ENCODE measurements at regions not wholly inside any gene's neighbourhood (a gene's known extent, or its start where the extent isn't known, plus 50 kb on each side); places are given as distances from the start of the nearest gene placed in this dataset.

DNA sequence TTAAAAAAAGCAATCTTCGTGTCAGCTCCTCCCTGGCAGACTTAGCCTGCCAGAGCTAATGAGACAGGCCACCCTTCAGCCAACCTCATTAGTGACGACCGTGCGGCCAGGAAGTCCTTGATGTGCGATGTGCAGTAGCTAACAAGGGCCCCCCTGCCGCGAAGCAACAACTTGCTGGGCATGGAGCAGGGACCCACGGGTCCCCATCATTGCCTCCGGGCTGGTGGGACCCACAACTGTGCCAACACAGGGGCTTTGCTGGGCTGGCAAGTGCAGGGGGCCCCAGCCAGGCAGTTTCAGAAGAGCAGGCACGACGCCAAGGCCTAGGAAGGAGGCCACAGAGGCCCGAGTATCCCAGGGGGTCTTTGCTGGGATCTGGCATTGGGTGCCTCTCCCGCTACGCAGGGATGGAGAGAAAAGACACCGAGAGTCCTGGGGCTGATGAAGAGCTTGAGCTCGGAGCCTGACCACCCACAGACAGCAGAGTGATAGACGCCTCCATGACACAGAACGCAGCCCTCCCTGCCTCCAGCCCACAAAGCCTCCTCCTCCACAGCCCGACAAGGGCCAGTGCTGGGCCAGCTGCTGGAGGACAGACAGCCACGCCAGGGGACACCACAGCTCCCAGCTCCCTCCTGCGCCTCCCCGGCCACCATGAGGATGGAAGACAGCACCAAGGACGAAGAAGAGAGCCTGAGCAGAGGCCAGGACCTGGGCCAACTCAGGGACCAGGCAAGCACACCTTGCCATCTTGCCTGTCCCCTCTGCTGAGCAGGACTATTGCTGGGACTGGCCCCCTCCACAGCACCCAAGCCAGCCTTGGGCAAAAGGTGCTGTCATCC is 96.6 kb downstream of the YTHDF1 start:
- TF ChIP-seq, protein P1, sequence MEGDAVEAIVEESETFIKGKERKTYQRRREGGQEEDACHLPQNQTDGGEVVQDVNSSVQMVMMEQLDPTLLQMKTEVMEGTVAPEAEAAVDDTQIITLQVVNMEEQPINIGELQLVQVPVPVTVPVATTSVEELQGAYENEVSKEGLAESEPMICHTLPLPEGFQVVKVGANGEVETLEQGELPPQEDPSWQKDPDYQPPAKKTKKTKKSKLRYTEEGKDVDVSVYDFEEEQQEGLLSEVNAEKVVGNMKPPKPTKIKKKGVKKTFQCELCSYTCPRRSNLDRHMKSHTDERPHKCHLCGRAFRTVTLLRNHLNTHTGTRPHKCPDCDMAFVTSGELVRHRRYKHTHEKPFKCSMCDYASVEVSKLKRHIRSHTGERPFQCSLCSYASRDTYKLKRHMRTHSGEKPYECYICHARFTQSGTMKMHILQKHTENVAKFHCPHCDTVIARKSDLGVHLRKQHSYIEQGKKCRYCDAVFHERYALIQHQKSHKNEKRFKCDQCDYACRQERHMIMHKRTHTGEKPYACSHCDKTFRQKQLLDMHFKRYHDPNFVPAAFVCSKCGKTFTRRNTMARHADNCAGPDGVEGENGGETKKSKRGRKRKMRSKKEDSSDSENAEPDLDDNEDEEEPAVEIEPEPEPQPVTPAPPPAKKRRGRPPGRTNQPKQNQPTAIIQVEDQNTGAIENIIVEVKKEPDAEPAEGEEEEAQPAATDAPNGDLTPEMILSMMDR (IDR thresholded peaks at IDR 0.05), result no peak
- no peak for TF ChIP-seq ZFX (IDR thresholded peaks at IDR 0.05; ENCODE audit: borderline replicate concordance)

DNA sequence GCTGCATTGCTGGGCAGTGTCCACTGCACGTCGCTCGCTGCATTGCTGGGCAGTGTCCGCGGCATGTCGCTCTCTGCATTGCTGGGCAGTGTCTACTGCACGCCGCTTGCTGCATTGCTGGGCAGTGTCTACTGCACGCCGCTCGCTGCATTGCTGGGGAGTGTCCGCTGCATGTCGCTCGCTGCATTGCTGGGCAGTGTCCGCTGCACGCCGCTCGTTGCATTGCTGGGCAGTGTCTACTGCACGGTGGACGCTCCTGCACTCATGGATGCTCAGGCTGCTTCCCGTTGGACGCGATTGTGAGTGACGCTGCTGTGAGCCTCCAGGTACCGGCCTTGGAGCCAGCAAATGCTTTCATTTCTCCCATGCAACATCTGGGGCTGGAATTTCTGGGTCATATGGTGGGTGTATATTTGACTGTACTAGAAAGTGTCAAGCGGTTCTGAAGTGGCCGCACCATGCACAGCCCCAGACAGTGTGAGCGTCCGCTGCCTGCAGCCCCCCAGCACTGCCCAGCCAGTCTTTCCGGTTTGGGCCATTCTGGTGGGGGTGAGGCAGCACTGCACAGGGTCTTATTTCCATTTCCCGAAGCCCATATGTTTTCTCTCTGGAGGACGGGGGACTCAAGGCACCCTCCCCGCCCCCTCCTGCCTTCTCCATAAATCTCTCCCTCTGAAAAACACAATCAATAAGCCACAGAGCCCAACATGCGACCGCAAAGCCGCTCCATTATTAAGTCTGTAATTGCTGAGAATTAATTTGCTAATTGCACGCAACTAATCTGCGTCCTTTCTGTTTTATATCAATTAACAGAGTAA is 97.4 kb downstream of the YTHDF1 start:
- H3K27ac ChIP-seq, result no peak overlapping the region
- TF ChIP-seq, protein P1 (IDR thresholded peaks at IDR 0.05), result no peak
- TF ChIP-seq ZFX (IDR thresholded peaks at IDR 0.05; ENCODE audit: borderline replicate concordance), result no peak

More for the DNA sequence above, 96.6 kb downstream of the YTHDF1 start:
- no peak overlapping the region for H3K27ac ChIP-seq

DNA sequence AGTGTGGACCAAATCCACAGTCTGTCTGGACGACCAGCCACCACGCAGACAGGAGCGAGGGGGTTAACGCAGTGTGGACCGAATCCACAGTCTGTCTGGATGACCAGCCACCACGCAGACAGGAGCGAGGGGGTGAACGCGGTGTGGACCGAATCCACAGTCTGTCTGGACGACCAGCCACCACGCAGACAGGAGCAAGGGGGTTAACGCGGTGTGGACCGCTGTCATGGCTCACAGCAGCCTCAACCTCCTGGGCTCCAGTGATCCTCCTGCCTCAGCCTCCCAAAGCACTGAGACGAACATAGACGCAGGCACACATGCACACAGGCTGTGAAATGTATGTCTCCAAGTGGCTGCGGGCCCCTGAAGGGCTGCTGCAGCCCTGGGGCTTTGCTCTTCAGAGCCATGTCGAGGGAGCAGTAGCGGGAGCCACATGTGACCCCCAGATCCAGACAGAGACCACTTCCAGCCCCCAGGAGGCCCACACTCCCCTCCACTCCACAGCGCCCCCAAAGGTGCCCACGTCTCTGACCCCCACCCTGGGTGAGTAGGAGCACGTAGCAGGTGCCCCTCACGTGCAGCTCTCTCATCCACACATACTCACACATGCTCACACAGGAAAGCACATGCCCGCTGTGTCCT is 98.1 kb downstream of the YTHDF1 start:
- H3K27ac ChIP-seq, result no peak overlapping the region
- TF ChIP-seq, protein P1 (IDR thresholded peaks at IDR 0.05), result no peak
- TF ChIP-seq ZFX (IDR thresholded peaks at IDR 0.05; ENCODE audit: borderline replicate concordance), result no peak

DNA sequence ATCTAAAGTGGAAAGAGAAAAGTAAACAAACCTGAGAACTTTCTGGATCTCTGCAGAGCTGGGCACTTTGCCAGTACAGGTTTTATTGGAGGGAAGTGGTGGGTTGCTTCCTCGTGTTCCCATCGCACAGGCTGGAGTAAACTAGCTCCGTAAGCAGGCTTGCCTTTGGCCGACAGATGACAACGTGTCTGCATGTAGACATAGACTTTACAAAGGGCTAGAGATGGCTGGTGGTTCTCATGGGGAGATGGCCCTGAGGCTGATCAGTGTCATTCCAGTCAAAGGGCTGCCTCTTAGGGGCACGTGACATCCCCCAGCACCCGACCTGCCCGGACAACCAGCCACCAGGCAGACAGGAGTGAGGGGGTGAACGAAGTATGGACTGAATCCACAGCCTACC is 98.8 kb downstream of the YTHDF1 start:
- no peak for TF ChIP-seq ZFX (IDR thresholded peaks at IDR 0.05; ENCODE audit: borderline replicate concordance)
- TF ChIP-seq, protein P1 (IDR thresholded peaks at IDR 0.05), result no peak
- H3K27ac ChIP-seq, result no peak overlapping the region

DNA sequence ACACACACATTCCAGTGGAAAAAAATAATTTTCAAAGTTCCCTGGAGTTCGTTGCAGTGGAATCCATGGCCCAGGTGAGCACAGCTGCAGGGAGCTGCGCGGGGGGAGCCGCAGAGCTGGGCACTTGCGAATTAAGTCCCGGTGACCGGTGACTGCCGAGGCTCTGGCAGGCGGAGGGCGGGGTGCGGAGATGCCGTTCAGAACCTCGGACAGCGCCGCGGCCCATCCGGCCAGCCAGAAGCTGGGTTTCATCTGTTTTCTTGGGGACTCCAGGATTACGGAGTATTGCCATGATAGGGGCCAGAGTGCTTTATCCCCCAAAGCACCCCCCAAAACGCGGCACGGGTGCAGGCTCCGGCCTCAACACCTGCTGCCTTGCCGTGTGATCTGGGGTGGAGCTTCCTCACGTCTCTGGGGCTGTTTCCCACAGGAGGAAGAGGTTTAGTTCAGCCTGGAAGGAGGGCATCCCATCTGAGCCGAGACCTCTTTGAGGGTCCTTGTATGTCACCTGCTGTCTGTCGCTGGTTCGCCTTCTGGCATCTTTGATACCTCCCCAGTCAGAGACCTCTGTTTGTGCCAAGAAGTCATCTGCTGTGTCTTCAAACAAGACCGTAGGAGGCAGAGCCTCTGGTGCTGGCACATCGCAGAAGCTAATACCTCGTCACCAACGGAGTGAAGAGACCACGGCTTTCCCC is 99.4 kb downstream of the YTHDF1 start:
- no peak for TF ChIP-seq ZFX (IDR thresholded peaks at IDR 0.05; ENCODE audit: borderline replicate concordance)
- H3K27ac ChIP-seq, result no peak overlapping the region

DNA sequence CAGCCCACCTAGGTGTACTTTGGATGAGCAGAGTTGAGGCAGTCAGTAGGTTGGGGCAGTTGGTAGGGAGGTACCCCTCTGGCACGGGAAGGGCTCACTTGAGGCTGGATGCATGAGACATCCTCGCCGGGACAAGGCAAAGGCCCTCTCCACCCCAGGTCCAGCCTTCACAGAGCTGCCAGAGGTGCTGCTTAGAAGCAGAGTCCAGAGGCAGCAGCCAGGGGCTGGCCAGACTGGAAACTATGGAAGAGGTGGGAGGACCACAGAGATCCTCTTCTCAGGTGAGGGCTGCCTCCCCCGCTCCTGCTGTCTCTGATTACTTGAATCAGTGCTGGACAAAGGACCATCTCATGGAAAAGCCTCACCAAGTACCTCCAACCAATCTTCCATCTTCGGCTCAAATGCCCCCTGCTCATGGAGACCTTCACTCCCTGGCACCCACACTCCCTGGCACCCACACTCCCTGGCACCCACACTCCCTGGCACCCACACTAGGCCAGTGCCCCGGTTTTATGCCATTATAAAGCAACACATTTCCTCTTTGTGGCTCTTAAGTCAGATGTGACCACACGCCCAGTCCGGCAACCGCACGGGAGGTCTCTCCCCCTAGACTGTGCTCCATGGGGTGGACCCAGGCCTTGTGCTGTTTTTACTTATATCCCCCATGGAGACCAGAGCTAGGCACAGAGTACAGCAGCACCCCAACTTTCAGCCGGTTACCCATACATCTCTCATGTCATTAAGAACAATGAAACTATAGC is 100.1 kb downstream of the YTHDF1 start:
- H3K27ac ChIP-seq, result no peak overlapping the region
- TF ChIP-seq, protein P1 (IDR thresholded peaks at IDR 0.05), result no peak
- TF ChIP-seq ZFX (IDR thresholded peaks at IDR 0.05; ENCODE audit: borderline replicate concordance), result no peak

All from 22Rv1 (cell line).